Large intestine (tissue), 3 donors: ENCODE measurements at regions not wholly inside any gene's neighbourhood (a gene's known extent, or its start where the extent isn't known, plus 50 kb on each side); places are given as distances from the start of the nearest gene placed in this dataset.

ENCODE experiments used
- DNase-seq, 2 donors: peaks; one replicate each; pipeline versions ENCODE4 v3.0.0 to v3.0.0-alpha.2; 2013
- H3K27ac ChIP-seq: one replicate; pipeline ENCODE4 v1.5.1; 2013; ENCODE audit warnings: low read length
- H3K27me3 ChIP-seq: 2 replicates; pipeline ENCODE4 v1.6.1; 2013; ENCODE audit warnings: low read length; ENCODE audit not compliant: control insufficient read depth, insufficient read depth
- H3K36me3 ChIP-seq: 2 replicates; pipeline ENCODE4 v1.6.1; 2013; ENCODE audit warnings: low read length; ENCODE audit not compliant: control insufficient read depth, insufficient read depth
- H3K4me1 ChIP-seq: one replicate; pipeline ENCODE4 v1.6.1; 2013; ENCODE audit warnings: low read length; ENCODE audit not compliant: control insufficient read depth, insufficient read depth
- H3K4me3 ChIP-seq: one replicate; pipeline ENCODE4 v1.5.1; 2013; ENCODE audit warnings: low read length
- H3K9me3 ChIP-seq: one replicate; pipeline ENCODE4 v1.6.1; 2013; ENCODE audit warnings: mild to moderate bottlenecking, low read depth, low read length, moderate library complexity; ENCODE audit not compliant: control insufficient read depth
- WGBS: methylation state at CpG from one replicate; pipeline ENCODE4 v1.1.5; 2013; ENCODE audit warnings: low lambda C conversion rate; ENCODE audit not compliant: insufficient coverage; 5-methylcytosine and 5-hydroxymethylcytosine counted together

DNA sequence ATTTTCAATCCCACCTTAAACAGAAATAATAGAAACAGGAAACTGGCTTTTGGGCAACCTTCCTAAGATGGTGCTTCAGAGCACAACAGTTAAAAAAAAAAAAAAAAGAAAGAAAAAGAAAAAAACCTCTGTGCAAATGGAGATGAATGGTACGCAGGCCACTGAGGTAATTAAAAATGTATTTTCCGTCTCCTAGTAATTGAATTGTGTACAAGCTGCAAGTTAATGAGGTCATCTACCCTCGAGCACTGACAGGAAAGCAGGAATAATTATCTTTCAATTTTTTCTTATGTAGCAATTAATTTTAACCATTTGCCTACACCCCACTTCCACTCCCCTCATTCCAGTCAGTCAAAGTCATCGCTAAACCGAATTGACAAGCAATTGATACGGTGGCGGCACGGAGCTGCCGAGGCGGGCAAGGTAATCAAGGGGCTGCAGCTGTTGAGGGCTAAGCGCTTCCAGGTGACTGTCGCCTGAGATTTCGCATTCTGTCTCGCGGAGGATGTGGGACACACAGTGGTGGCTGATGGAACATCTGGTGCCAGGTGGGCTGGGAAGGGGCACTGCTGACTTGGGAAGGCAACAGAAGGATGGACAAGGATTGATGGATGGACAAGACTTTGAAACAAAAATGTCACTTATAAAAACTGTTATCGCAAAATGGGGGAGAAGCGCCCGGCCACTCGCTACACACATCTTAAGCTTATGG is 109.4 kb downstream of the RCN1 start:
- Histone ChIP-seq H3K36me3 (no peaks in the 10 kb centered on the region), H3K9me3 (no peaks in the 10 kb centered on the region), H3K4me3 (no peak overlapping the region), H3K27me3 (peaks cover 2% of the 10 kb centered on the region), H3K4me1 (no peaks in the 10 kb centered on the region), H3K27ac (no peak overlapping the region)
- WGBS = no CpG with 5 or more reads among the region's 19 CpGs
- DNase-seq = no peak

GRCh38 chr11:32204751-32205150 is 113.9 kb downstream of the RCN1 start:
- no peaks in the 10 kb centered on the region for H3K36me3 ChIP-seq
- no peak overlapping the region for H3K27ac ChIP-seq
- H3K4me3 ChIP-seq = no peak overlapping the region
- WGBS = no CpG with 5 or more reads among the region's 5 CpGs
- DNase-seq = no peak
- no peaks in the 10 kb centered on the region for H3K4me1 ChIP-seq
- no peaks in the 10 kb centered on the region for H3K9me3 ChIP-seq
- H3K27me3 ChIP-seq = no peaks in the 10 kb centered on the region

- H3K4me1 ChIP-seq = no peaks in the 10 kb centered on the region
- no peak for DNase-seq
- no peaks in the 10 kb centered on the region for H3K27me3 ChIP-seq
- no peaks in the 10 kb centered on the region for H3K9me3 ChIP-seq
- WGBS = 83% methylated on average over 1 of the region's 6 CpGs
- H3K27ac ChIP-seq = no peak overlapping the region
- no peaks in the 10 kb centered on the region for H3K36me3 ChIP-seq
- H3K4me3 ChIP-seq = no peak overlapping the region
Observed at GRCh38 chr11:32210556-32210955, 119.7 kb downstream of the RCN1 start.

DNA sequence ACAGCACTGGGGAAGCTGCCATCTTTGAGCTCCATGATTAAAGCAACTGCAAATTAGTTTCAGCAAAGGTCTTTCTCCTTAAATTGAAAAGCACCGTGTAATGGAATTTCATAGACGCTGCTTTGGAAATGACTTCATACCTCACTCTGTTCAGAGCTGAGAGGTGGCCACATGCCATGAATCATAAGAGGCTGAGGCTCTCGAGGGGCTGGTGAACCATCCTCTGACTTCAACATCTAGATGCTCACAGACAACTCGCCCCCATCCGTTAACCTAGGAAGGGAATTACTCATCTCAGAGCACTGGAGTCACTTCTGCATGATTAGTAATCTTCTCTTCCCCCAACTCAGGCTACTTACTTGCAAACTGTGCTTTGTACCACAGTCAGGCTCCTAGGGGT is 122.3 kb downstream of the RCN1 start:
- Histone ChIP-seq H3K4me1 (no peaks in the 10 kb centered on the region), H3K36me3 (no peaks in the 10 kb centered on the region), H3K9me3 (no peaks in the 10 kb centered on the region), H3K27me3 (no peaks in the 10 kb centered on the region), H3K4me3 (no peak overlapping the region), H3K27ac (no peak overlapping the region)
- DNase-seq = no peak
- WGBS = no CpG with 5 or more reads among the region's 5 CpGs

DNA sequence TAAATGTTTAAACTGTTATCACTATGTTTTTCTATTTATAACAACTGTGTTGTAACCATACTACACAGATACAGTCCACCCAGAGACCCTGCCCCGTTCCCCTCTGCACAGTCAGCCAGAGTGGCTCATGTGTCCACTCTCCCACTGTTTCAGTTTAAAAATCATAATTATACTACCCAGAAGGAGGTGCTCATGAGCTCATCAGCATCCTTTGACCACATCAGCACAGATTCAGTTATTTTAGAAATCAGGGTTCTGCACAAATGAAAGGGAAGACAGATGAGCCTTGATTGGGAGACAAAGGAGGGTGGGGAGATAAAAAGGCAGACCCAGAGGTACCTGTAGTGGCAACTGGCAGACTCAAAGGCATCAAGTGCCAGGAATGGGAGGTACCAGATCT is 124.3 kb downstream of the RCN1 start:
- H3K4me1 ChIP-seq = no peaks in the 10 kb centered on the region
- H3K27ac ChIP-seq = no peak overlapping the region
- WGBS = no CpG with 5 or more reads among the region's 1 CpG
- H3K27me3 ChIP-seq = no peaks in the 10 kb centered on the region
- H3K4me3 ChIP-seq = no peak overlapping the region
- DNase-seq = no peak
- no peaks in the 10 kb centered on the region for H3K36me3 ChIP-seq
- no peaks in the 10 kb centered on the region for H3K9me3 ChIP-seq

DNA sequence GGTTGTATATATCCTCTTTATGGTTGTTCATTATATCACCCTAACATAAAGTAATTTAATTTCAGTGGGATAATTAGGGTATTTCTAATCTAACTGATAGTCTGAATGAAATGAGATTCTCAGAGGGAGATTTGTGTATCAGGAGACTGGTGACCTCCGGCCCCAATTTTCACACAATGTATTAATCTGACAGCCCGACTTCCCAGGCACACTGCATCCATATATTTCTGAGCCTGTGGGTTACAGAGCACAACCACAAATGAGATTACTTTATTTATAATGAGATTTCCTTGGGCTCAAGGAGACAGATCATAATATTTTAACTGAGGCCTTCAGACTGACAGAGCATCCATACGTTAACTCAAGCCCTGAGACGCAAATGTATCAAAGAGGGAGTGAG is 125.9 kb downstream of the RCN1 start:
- 60% methylated on average over 1 of the region's 4 CpGs for WGBS

DNA sequence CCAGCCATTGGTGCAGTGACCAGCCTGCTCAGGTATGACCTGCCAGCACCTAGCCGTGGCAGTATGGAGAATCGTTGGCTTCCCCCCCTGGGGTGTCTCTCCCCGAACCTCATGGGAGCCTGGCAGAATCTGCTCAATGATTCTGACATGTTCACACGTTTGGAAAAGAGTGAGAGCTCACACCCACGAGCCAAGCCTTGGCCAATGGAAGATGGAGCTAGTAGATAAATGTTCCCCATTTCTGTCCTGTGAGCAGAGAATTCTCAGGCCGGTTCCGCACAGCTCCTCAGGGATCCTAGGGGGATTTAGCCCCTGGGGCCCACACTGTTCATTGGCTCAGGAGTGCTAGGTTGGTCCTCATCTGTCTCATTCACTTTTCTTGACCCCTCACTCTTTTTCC is 128.4 kb downstream of the RCN1 start:
- Histone ChIP-seq H3K4me3 (no peak overlapping the region), H3K36me3 (no peaks in the 10 kb centered on the region), H3K9me3 (no peaks in the 10 kb centered on the region), H3K27me3 (peaks cover 2% of the 10 kb centered on the region), H3K27ac (no peak overlapping the region), H3K4me1 (no peaks in the 10 kb centered on the region)
- no CpG with 5 or more reads among the region's 7 CpGs for WGBS
- DNase-seq = no peak

More for the DNA sequence above, 125.9 kb downstream of the RCN1 start:
- no peak for DNase-seq
- Histone ChIP-seq H3K36me3 (no peaks in the 10 kb centered on the region), H3K27me3 (no peaks in the 10 kb centered on the region), H3K4me1 (no peaks in the 10 kb centered on the region), H3K27ac (no peak overlapping the region), H3K4me3 (no peak overlapping the region), H3K9me3 (no peaks in the 10 kb centered on the region)

DNA sequence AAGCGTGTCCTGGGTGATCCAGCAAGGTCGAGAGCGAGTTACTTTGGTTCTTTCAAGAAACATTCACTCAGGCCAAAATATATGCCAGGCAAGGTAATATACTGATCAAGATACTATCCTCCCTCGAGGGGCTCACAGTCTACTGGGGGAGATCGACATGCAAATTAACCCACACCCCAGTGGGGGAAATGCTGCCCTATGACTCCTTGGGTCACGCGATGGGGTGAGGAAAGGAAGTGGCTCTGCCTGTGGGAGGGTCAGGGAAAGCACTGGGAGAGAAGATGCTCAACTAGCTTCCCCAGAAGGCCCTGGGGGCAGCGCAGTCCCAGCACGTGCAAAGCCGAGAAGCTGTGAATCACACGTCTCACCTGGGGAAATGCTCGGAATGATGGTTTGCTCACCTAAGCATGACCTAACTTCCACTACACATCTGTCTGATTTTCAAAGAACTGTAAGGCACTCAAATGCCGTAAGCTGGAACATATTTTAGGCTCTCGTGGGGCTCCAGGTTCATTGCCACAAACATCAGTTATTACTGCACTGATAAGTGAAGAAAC is 130.7 kb downstream of the RCN1 start:
- H3K9me3 ChIP-seq = no peaks in the 10 kb centered on the region
- H3K27me3 ChIP-seq = peaks cover 2% of the 10 kb centered on the region
- DNase-seq = no peak
- WGBS = 100% methylated on average over 4 of the region's 14 CpGs
- no peaks in the 10 kb centered on the region for H3K36me3 ChIP-seq
- no peak overlapping the region for H3K27ac ChIP-seq
- H3K4me3 ChIP-seq = no peak overlapping the region
- H3K4me1 ChIP-seq = no peaks in the 10 kb centered on the region

- DNase-seq = no peak
Observed at GRCh38 chr11:32224580-32224979, 133.7 kb downstream of the RCN1 start.

GRCh38 chr11:32225571-32226285 is 134.9 kb downstream of the RCN1 start:
- Histone ChIP-seq H3K4me3 (no peak overlapping the region), H3K27ac (no peak overlapping the region), H3K36me3 (no peaks in the 10 kb centered on the region), H3K9me3 (no peaks in the 10 kb centered on the region), H3K27me3 (peaks cover 2% of the 10 kb centered on the region), H3K4me1 (no peaks in the 10 kb centered on the region)
- no peak for DNase-seq
- 70% methylated on average over 2 of the region's 14 CpGs for WGBS

More at GRCh38 chr11:32224580-32224979, 133.7 kb downstream of the RCN1 start:
- no peaks in the 10 kb centered on the region for H3K9me3 ChIP-seq
- 74% methylated on average over 3 of the region's 3 CpGs for WGBS
- no peak overlapping the region for H3K27ac ChIP-seq
- H3K4me1 ChIP-seq = no peaks in the 10 kb centered on the region
- no peaks in the 10 kb centered on the region for H3K36me3 ChIP-seq
- peaks cover 2% of the 10 kb centered on the region for H3K27me3 ChIP-seq
- H3K4me3 ChIP-seq = no peak overlapping the region
